Natural killer cell (primary cell): ENCODE measurements at regions not wholly inside any gene's neighbourhood (a gene's known extent, or its start where the extent isn't known, plus 50 kb on each side); places are given as distances from the start of the nearest gene placed in this dataset.

Source experiments
- ATAC-seq, 3 donors: fragments of 150-1000 bp in 2 of 3; fragments of 200-7000 bp in 1 of 3; cut with Tn5 transposase; 1 replicate in 1 of 3; 2 replicates in 2 of 3; pipeline ENCODE4 v1.10.0; 2021; ENCODE audit warnings: mild to moderate bottlenecking in 2 of 3, moderate library complexity in 2 of 3
- DNase-seq, 2 donors: peaks; one replicate each; pipeline versions ENCODE4 v3.0.0 to v3.0.0-alpha.2; 2013 to 2021; ENCODE audit warnings: mixed read lengths in 1 of 2
- H3K27ac ChIP-seq: one replicate; pipeline ENCODE4 v1.5.1; 2013; ENCODE audit warnings: mild to moderate bottlenecking, low read length
- H3K27me3 ChIP-seq: one replicate; pipeline ENCODE4 v1.6.1; 2013; ENCODE audit warnings: low read length; ENCODE audit not compliant: control insufficient read depth, insufficient read depth
- H3K36me3 ChIP-seq: one replicate; pipeline ENCODE4 v1.6.1; 2013; ENCODE audit warnings: low read length; ENCODE audit not compliant: control insufficient read depth, insufficient read depth
- H3K4me1 ChIP-seq: one replicate; pipeline ENCODE4 v1.6.1; 2013; ENCODE audit warnings: low read length; ENCODE audit not compliant: control insufficient read depth, insufficient read depth
- H3K4me3 ChIP-seq: one replicate; pipeline ENCODE4 v1.5.1; 2013; ENCODE audit warnings: low read length
- H3K9me3 ChIP-seq: one replicate; pipeline ENCODE4 v1.6.1; 2013; ENCODE audit warnings: low read length; ENCODE audit not compliant: control insufficient read depth, insufficient read depth
- H3K27ac Mint-ChIP-seq, 2 donors: one replicate each; pipeline ENCODE4 v1.8.0; 2022; ENCODE audit warnings: mild to moderate bottlenecking in 2 of 2, mixed read lengths in 2 of 2, moderate library complexity in 1 of 2
- H3K27me3 Mint-ChIP-seq, 2 donors: one replicate each; pipeline ENCODE4 v1.8.0; 2022; ENCODE audit warnings: low read depth in 2 of 2, mixed read lengths in 2 of 2
- H3K36me3 Mint-ChIP-seq: one replicate; pipeline ENCODE4 v1.8.0; 2022; ENCODE audit warnings: mixed read lengths
- H3K4me1 Mint-ChIP-seq, 2 donors: one replicate each; pipeline ENCODE4 v1.8.0; 2022; ENCODE audit warnings: mixed read lengths in 2 of 2
- H3K4me3 Mint-ChIP-seq: one replicate; pipeline ENCODE4 v1.8.0; 2022; ENCODE audit warnings: mild to moderate bottlenecking, moderate library complexity, mixed read lengths
- H3K9me3 Mint-ChIP-seq, 2 donors: one replicate each; pipeline ENCODE4 v1.8.0; 2022; ENCODE audit warnings: mixed read lengths in 2 of 2
- CTCF ChIP-seq: fragments of 200-600 bp; IDR thresholded peaks from one replicate; pipeline ENCODE4 v1.8.0; 2022; ENCODE audit warnings: antibody characterized with exemption
- WGBS: methylation state at CpG from one replicate; pipeline ENCODE4 v1.1.7; 2013; ENCODE audit warnings: missing lambda C conversion rate; ENCODE audit not compliant: insufficient coverage; 5-methylcytosine and 5-hydroxymethylcytosine counted together
- intact Hi-C: fragments of 100-400 bp; cut with micrococcal nuclease; formaldehyde crosslinking; loops from one replicate; pipeline ENCODE4 v1.14.2; 2022

- Histone ChIP-seq H3K27ac (no peak overlapping the region), H3K27me3 (no peaks in the 10 kb centered on the region), H3K4me1 (no peaks in the 10 kb centered on the region), H3K9me3 (no peaks in the 10 kb centered on the region), H3K36me3 (no peaks in the 10 kb centered on the region), H3K4me3 (no peak overlapping the region)
- Mint-ChIP-seq H3K4me3 (no peak overlapping the region), H3K4me1 (no peaks in the 10 kb centered on the region), H3K27me3 (no peaks in the 10 kb centered on the region), H3K27ac (no peak overlapping the region), H3K36me3 (no peaks in the 10 kb centered on the region), H3K9me3 (peaks cover 6 to 11% of the 10 kb centered on the region in 2 donors)
- intact Hi-C loops, result no loop called here
- DNase-seq (no peak), ATAC-seq (no peak)
- TF ChIP-seq CTCF, result no peak
These were observed 95.4 kb upstream of the DEFB112 start for GRCh38 chr6:50145125-50145524.

GRCh38 chr6:50147371-50147770 lies 97.6 kb upstream of the DEFB112 start:
- intact Hi-C loops, result no loop called here
- Mint-ChIP-seq H3K27me3 (no peaks in the 10 kb centered on the region), H3K4me3 (no peak overlapping the region), H3K9me3 (peaks cover 4% of the 10 kb centered on the region in 2 donors), H3K27ac (no peak overlapping the region), H3K4me1 (no peaks in the 10 kb centered on the region), H3K36me3 (no peaks in the 10 kb centered on the region)
- WGBS, result 92% methylated on average over 2 of the region's 3 CpGs
- Histone ChIP-seq H3K27me3 (no peaks in the 10 kb centered on the region), H3K4me3 (no peak overlapping the region), H3K9me3 (no peaks in the 10 kb centered on the region), H3K27ac (no peak overlapping the region), H3K36me3 (no peaks in the 10 kb centered on the region), H3K4me1 (no peaks in the 10 kb centered on the region)
- no peak for TF ChIP-seq CTCF
- no peak for ATAC-seq
- DNase-seq, result no peak

- no peak for ATAC-seq
- H3K4me1 ChIP-seq, result no peaks in the 10 kb centered on the region
- Mint-ChIP-seq H3K9me3 (peaks cover 17 to 26% of the 10 kb centered on the region in 2 donors), H3K4me1 (no peaks in the 10 kb centered on the region), H3K27ac (no peak overlapping the region), H3K36me3 (no peaks in the 10 kb centered on the region), H3K27me3 (no peaks in the 10 kb centered on the region), H3K4me3 (no peak overlapping the region)
- no peaks in the 10 kb centered on the region for H3K9me3 ChIP-seq
- H3K27ac ChIP-seq, result no peak overlapping the region
- no peak for TF ChIP-seq CTCF
- WGBS, result 75% methylated on average over 1 of the region's 1 CpG
- no peaks in the 10 kb centered on the region for H3K27me3 ChIP-seq
- H3K36me3 ChIP-seq, result no peaks in the 10 kb centered on the region
- intact Hi-C loops, result no loop called here
- no peak for DNase-seq
- H3K4me3 ChIP-seq, result no peak overlapping the region
These were observed 130.9 kb upstream of the DEFB112 start for GRCh38 chr6:50180646-50181045.

GRCh38 chr6:50185006-50185405 lies 135.3 kb upstream of the DEFB112 start:
- WGBS, result 37% methylated on average over 3 of the region's 3 CpGs
- Mint-ChIP-seq H3K4me3 (no peak overlapping the region), H3K9me3 (peaks cover 8 to 27% of the 10 kb centered on the region in 2 donors)

More at GRCh38 chr6:50185006-50185405, 135.3 kb upstream of the DEFB112 start:
- H3K4me1 Mint-ChIP-seq, result no peaks in the 10 kb centered on the region
- Histone ChIP-seq H3K36me3 (no peaks in the 10 kb centered on the region), H3K27ac (no peak overlapping the region), H3K4me3 (no peak overlapping the region), H3K4me1 (no peaks in the 10 kb centered on the region), H3K27me3 (no peaks in the 10 kb centered on the region), H3K9me3 (no peaks in the 10 kb centered on the region)
- DNase-seq (no peak), ATAC-seq (no peak)
- no peak for TF ChIP-seq CTCF
- H3K27ac Mint-ChIP-seq, result no peak overlapping the region
- H3K27me3 Mint-ChIP-seq, result no peaks in the 10 kb centered on the region
- intact Hi-C loops, result no loop called here
- no peaks in the 10 kb centered on the region for H3K36me3 Mint-ChIP-seq
